GM20000 (cell line): ENCODE measurements at regions not wholly inside any gene's neighbourhood (a gene's known extent, or its start where the extent isn't known, plus 50 kb on each side); places are given as distances from the start of the nearest gene placed in this dataset.
"Not testable (repeated sequence)": the region's sequence is repeated elsewhere in the genome, so short reads cannot be mapped to it uniquely, and the experiment has no call there.

Source experiments
- DNase-seq: peaks from one replicate; pipeline ENCODE4 v3.0.0; 2012; ENCODE audit warnings: low spot score
- CTCF ChIP-seq: IDR thresholded peaks from 2 replicates; pipeline ENCODE4 v1.5.1; 2012; ENCODE audit warnings: mild to moderate bottlenecking, control low read depth; ENCODE audit errors: extremely low read depth, missing control alignments

DNA sequence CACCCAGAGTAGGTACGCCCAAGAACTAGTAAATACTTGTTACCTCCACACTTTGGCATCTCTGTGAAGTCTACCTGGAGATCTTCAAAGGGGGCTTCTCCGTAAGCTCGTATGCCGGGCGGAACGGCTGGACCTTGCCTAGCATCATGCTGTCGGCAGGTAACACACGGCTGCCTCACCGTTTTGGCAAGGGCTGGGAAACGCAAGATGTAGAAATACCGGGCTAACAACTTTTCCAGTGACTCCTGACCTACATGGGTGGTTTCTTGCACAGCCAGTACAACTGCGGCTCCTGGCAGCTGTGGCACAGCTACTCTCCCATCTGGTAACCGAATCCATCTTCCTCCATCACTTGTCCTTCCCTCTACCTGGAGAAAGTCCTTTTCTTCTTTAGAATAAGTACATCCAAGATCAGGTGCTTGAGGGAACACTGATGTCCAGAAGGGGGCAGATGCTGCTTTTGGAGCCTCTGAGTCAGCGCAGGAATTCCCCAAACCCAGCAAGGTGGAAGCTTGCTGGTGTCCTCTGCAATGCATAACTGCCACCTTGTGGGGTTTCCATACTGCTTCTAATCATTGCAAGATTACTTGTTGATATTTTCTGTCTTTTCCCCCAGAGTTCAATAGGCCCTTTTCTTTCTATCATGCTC lies 59.7 kb upstream of the FRG2C start:
- TF ChIP-seq CTCF: peak; percentile 47
- not testable (repeated sequence) for DNase-seq

GRCh38 chr3:75607996-75608395 lies 56.1 kb upstream of the FRG2C start:
- DNase-seq: not testable (repeated sequence)

- not testable (repeated sequence) for DNase-seq
Observed at GRCh38 chr3:75609598-75609997, 54.5 kb upstream of the FRG2C start.

- no peak for DNase-seq
- TF ChIP-seq CTCF: no peak
Observed at GRCh38 chr3:75610773-75611172, 53.4 kb upstream of the FRG2C start.

GRCh38 chr3:75611724-75612460 lies 52.2 kb upstream of the FRG2C start:
- not testable (repeated sequence) for DNase-seq
